Stimulated activated CD4-positive, alpha-beta T cell treated with anti-CD3 and anti-CD28 coated beads, Interleukin-4, amount 100 ng/mL, for 4 hours (primary cell): ENCODE measurements at regions not wholly inside any gene's neighbourhood (a gene's known extent, or its start where the extent isn't known, plus 50 kb on each side); places are given as distances from the start of the nearest gene placed in this dataset.

Source experiments
- DNase-seq, 2 experiments: peaks; one replicate each; pipeline ENCODE4 v3.0.0-alpha.2; 2020

DNA sequence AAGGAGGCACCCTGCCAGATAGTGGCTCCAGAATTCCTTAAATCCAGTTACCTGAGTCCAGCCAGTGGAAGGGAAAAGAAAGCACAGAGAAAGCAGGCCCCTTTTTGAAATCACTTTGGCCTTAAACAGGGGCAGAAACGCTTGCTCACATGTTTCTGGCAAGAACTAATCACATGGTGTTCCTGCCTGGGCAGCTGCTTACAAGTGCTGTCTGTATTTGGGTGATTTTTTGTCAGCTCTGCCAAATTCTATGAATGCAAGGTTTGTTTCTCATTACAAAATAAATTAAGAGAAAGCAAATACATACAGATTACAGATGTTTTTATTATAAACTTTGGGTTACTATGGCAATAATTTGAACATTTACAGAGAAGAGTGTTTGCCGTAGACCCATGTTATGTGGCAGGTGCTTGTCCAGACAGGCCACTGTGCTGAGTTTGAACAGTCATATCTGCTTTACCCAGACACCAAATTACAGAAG is 1237.8 kb downstream of the SLITRK5 start:
- DNase-seq = no peak

DNA sequence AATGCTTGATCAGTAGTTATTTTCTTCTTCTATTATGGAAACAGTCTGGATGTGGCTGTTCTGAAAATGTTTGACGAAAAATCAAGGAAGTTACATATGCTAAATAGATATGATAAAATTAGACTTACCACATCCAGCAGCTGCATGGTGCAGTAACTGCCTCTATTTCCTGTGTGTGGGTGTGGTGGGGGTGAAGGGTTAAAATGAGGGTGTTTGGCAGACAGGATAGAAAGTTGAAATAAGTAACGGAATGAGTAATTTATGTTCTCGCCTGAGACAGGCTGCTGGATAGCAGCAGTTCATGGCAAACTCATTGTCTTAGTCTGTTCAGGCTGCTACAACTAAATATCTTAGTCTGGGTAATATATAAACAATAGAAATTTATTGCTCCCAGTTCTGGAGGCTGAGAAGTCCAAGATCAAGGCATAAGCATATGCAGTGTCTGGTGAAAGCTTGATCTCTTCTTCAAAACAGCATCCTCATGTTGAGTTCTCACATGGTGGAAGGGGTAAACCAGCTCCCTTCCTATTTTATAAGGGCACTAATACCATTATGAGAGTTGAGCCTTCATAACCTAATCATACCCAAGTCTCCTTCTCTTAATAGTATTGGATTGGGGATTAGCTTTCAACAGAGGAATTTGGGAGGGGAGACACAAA is 1248.9 kb downstream of the SLITRK5 start:
- DNase-seq = peak; percentile 3 to 38

DNA sequence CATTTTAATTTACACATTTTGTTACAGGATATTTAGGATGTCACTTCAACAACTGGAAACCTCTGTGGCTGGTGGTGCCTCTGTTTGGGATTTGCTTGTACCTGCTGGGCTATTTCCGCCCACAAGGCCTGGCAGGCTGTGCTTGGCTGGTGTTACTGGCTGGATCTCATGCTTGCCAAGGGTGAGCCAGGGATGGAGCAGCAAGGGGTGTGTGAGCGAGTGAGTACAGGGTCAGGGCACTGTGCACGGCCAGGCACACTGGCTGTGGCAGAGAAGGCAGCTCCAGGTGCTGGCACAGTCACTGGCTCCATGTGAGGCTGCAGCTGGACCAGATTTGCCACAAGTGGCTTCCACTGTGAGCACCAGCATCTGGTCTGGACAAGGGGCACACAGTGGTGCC is 1254.8 kb downstream of the SLITRK5 start:
- DNase-seq = no peak

DNA sequence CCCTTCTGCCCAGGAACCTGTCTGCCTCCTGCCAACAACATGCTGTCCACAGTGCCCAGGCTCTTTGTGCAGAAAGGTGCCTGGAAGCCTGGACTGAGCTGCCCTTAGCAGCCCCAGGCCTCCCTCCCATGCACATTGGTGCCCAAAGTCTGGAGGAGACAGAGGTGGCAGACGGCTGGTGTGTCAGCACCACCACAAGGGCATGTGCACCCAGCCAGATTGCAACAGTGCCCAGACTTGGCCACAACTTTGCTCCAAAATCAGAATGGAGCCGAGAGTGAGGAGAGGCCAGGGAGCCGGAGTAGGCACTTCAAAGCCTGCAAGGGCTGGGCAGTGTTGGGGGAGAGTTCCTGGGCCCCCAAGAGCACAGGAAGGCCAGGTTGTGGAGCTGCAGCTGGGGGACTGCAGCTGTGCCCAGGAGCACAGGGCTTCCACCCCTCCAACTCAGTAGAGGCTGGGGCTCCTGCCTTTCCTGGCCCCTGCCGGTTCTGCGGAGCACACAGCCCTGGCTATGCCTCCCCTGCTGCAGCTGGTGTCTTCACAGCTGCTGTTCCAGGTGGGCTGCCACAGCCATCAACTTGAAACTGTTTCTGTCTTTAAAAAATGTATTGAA is 1255.8 kb downstream of the SLITRK5 start:
- no peak for DNase-seq

DNA sequence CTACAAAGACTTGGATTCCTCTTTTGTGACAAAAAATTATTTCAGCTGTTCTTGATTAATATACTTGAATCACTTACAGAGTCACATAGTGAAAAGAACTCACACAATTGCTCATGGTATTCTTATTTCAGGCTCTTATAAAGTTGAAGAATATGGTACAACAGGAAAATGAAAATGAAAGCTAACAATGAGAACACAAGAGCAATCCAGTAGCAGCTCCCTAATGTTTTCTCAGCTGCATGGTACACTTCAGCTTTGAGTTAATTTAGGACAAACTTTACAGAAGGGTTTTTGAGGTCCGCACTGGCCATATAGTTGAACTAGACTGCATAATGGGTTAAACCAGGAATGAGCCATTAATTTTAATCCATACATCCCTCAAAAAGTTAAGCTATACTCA is 1261.8 kb downstream of the SLITRK5 start:
- no peak for DNase-seq

DNA sequence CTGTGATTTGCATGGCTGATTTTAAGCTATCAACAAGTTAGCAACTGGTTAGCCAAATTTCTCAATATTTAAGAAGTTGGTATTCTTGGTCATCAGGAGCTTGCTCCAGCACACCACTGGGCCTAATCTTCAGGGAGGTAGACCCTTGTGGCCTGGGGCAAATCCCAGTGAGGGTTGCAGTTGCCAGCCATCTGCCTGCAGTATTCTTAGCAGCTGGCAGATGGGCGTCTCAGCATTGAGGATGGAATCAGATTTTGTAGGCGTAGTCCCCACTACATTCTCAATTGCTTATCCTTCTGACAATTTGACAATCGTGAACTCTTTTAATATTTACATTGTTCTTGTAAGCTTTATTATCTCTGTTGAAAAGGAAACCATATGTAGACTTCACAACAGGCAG is 1266.2 kb downstream of the SLITRK5 start:
- DNase-seq = no peak

DNA sequence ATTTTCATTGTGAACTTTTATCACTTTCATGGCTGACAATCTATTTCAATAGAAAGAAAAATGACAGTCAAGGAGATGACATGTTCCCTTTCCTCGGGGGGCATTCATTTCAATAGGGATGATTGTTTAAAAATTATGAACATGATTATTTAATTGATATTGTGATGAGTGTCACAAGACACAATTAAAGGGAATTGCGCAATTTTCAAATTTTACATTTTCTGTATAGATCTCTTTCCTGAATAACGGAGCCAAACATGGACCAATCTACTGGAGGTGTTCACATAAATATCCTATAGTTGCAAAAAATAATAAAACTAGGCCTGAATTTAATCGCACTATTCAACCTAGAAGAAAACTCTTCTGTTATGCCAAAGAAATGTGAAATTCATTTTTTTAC is 1274.6 kb downstream of the SLITRK5 start:
- no peak for DNase-seq

DNA sequence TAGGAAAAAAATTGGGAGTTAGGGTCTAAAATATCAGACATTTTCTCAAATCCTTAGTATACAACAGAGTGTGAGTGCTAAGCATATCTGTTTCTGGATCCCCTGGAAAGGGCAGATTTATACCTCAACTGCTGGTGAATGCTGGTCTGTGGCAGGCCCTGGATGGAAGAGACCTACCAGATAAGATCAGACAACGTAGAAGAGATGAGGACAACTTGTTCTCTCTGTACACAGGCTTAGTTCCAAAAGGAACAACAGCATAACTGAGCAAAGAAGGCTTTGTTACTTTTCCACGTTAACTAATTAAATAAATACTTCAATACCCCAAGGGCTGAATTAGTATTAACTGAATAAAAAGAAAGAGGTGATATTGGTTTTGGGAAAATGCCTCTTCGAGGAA is 1277.3 kb downstream of the SLITRK5 start:
- DNase-seq = no peak

DNA sequence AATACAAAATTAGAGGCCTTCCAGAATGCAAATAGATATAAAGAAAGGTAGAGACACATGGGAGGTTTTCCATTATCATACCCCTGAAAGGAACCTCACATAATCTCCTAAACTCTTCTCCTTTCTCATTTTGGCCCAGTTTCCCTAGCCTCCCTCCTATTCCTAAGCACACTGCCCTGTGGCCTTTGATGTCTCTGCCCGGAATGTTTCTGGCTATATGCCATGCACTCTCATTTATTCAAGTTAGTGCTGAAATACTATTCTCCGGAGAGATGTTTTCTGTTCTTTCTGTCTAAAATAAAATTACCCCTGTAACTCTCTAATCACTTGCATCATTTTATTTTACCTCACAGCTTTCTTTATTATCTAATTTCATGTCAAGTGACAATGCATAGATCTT is 1287.7 kb downstream of the SLITRK5 start:
- no peak for DNase-seq

DNA sequence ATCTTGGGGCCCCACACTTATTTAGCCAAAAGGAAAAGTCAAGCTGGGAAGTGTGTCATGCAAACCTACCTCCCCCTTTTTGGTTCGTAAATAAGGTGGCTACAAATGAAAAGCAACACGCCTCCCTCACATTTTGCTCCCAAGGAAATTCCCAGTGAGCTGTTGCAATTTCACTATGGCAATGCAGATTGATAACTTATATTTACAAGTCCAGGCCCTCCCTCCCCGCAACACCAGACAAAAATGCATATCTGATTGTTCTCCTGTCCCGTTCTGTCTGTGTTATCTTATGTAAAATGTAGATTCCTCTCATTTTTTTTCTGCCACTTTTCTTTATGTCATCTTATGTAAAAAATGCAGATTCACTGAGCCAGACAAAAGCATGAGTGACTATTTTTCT is 1305.3 kb downstream of the SLITRK5 start:
- DNase-seq = no peak

DNA sequence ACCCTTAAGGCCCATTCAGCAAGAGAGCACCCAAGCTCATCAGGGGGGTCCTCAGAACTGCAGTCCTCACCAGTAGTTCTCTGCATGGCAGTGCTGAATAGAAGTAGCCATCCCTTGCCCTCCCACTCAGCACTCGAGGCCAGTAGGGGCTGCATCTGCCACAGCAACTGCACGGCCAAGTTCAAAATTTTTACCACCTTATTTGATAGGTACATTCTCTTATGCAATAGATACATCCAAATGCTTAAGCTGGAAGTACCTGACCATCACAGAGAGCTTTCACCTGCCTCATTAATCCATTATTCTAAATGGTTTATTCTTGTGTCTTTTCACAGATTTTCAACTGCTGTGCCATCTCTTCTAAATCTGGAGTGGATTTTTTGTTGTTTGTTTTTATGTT is 1307.4 kb downstream of the SLITRK5 start:
- DNase-seq = no peak

DNA sequence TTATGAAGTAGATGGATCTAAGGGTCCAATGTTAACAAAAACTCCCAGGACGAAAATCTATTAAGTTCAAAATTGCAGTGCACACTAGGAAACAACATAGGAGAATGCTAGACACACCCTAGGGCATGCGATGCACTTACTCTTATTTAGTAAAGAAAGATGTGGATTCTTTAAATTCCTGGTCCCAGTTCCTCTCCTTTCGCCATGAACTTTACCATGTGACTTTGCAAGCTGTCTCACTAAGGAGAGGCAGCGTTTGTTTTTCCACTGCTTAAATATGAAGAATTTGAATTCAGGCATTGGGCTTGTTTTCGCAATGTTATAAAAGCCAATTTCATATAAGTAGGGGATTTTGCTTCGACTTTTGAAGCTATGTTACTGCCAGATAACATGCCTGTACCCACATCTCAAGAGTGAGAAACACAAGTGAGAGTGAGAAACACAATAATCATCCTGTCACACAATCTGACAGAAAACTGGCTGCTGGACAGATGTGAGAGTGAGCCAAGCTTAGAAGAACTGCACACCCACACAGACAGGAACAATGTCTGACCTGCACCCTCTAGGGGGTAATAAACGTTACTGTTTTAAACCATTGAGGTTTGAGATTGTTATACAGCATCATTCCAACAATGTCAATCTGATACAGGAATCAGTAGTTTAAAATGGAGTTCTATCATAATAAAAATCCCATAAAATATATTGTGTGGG is 1308.4 kb downstream of the SLITRK5 start:
- DNase-seq = peak in 1 of 2 experiments; percentile 1

DNA sequence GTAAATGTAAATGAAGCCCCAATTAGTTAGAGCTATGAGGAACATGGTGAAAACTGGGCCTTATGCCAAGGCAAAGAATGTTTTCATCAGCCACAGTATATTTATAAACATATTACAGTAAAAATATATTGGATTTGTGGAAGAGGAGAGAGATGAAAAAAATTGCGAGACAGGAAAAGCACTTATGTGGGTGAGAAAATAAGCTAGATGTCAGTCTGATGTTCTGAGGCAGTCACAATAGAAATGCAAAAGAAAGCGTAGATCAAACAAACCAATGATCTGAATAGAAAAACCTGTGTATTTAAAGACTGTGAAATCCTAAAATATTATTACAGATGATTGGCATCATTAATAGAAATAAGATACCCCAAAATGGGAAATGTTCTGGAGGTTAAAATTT is 1332.5 kb downstream of the SLITRK5 start:
- no peak for DNase-seq

DNA sequence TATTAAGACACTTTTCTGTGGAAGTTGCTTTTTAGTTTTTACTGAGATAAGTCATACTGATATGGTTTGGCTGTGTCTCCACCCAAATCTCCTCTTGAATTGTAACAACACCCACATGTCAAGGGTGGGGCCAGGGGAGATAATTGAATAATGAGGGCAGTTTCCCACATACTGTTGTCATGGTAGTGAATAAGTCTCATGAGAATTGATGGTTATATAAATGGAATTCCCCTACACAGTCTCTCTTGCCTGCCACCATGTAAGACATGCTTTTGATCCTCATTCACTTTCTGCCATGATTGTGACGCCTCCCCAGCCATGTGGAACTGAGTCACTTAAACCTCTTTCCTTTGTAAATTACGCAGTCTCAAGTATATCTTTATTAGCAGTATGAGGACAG is 1340.4 kb downstream of the SLITRK5 start:
- DNase-seq = no peak

DNA sequence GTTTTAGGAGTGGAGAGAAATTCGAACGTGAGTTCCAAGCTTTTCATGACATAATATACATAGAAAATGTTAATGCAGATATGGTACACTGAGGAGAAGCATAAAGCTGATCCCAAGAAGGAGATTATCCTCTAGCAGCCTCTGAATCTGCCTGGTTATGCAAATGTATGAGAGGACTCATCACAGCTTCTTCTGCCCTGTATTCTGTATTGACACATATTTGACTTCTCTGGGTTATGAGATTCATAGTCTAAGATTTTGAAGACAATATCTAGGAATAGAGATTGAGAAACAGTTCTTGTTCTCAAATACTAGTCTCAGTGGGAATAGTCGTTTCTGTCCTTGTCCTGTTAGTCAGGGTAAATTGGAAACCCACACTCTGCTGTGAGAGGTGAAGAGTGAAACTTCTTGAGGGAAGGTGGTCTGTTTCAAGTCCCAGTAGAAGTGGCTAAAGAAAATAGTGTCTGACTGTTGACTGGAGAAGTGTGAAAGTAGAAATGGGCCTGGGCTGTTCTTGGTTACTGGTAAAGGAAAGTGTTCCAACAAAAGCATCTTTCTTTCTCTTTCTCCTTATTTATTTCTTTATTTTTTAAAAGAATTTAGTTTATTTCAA is 1356.6 kb downstream of the SLITRK5 start:
- no peak for DNase-seq

DNA sequence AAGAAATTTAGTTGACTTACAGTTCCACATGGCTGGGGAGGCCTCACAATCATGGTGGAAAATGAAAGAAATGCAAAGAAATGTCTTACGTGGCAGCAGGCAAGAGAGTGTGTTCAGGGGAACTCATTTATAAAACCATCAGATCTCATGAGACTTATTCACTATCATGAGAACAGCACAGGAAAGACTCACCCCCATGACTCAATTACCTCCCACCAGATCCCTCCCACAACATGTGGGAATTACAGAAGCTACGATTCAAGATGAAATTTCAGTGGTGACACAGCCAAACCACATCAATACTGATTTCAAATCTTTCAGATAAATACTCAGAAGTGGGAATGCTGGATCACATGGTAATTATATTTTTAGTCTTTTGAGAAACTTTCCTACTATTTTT is 1357.9 kb downstream of the SLITRK5 start:
- DNase-seq = peak in 1 of 2 experiments; percentile 9

DNA sequence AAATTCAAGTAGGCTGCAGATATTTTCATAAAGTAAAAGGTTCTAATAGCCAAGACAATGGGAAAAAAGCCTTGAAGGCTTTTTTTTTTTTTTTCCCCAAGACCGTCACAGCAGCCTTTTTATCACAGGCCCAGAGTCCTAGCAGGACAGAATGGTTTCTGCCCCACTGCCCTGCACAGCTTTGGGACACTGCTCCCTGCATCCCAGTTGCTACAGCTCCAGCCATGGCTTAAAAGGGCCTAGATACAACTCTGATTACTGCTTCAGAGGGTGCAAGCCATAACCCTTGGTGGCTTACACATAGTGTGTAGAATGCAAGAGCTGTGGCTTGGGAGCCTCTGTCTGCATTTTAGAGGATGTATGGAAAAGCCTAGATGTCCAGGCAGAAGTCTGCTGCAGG is 1362.8 kb downstream of the SLITRK5 start:
- no peak for DNase-seq

DNA sequence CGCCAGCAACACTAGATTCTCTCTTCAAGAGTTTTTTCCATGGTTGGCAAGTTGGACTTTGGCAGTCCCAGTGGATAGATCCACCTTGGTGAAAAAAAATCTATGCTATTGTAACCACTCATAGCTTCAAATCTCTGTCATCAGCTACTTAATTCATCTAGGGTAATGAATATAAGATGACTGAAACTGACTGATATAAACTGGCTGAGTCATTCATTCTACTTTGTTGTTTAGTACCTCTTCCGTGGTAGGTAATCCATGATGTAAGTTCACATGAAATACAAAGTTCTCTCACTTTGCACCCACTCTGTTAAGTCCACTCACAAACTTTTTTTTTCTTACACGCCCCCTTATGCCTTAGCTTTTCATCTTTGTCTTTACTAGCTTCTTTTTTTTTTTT is 1381.5 kb downstream of the SLITRK5 start:
- no peak for DNase-seq

DNA sequence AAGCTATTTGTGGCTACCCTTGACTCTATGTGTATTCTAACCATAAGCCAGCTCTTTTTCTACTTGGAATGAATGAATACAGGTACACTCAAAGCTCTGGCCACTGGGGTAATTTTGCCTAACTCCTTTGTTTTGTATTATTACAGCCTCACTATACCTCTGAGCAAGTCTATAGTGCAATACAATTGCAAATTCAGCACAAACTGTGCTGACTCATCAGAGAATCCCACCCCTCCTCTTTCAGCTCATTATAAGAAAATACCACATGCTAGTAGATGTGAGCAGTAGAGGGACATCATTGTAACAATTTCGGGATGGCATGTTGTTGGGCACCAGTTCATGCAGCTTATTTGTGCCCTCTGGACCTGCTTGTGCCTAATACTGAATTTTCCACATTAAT is 1382.2 kb downstream of the SLITRK5 start:
- no peak for DNase-seq

DNA sequence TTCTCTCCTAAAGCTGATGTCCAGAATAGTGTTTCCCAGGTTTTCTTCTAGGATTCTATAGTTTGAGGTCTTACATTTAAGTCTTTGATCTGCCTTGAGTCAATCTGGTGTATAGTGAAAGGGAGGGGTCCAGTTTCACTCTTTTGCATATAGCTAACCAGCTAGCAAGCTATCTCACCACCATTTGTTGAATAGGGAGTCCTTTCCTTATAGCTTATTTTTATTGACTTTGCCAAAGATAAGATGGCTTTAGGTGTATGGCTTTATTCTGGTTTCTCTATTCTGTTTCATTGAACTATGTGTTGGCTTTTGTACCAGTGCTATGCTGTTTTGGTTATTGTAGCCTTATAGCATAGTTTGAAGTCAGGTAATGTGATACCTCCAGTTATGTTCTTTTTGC is 1386.1 kb downstream of the SLITRK5 start:
- DNase-seq = no peak

DNA sequence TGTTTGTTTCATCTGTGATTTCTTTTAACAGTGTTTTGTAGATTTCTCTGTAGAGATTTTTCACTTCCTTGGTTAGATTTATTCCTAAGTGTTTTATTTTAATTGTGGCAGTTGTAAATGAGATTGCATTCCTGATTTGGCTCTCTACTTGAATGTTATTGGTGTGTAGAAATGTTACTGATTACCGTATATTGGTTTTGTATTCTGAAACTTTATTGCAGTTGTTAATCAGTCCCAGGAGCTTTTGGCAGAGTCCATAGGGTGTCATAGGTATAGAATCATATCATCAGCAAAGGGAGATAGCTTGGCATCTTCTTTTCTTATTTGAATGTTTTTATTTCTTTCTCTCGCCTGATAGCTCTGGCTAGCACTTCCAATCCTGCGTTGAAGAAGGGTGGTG is 1386.7 kb downstream of the SLITRK5 start:
- no peak for DNase-seq

DNA sequence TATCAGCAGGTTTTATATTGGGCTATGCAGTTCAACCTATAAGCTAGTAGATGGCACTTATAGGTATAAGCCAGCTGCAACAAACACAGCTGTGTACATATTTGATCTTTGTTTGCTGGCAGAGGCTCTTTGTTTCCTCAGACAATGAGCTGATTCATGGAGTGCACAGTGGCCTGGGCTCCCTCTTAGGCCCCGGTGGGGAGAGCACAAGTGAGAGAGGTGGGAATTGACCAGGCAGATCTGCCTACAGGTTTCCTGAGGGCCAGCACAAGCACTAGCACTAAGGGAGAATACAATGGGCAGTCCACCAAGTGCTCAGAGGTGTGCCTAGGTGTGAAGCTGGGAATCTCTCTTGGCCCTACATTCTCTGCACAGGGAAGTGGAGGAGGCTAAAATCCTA is 1390.7 kb downstream of the SLITRK5 start:
- no peak for DNase-seq

DNA sequence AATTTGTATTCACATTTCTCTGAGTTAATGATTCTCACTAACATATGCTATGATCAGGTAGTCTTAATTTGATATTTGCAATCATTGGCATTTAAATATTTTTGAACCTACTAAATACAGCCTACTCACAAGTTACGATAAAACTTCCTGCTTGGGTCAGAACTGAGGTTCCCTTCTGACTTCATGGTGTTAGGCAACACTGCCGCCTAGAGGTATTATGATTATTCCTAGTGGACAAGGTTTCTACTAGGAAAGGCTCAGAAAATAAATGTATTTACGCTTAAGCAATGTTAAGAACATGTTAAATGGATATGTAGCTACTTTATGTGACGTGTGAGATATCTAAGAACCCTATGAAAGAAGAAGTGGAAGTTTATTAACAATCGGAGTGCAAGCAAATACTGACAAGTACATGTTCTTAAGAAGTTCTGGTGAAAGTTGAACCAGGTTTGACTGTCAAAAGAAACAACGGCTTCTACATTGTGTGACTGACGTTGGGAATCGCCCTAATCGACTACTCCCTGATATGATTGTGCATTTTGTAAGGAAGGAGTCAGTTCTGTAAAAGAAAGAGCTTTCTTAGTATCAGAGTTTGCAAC is 1395.8 kb downstream of the SLITRK5 start:
- peak in 1 of 2 experiments; percentile 2 for DNase-seq
